ENCODE measurements at regions not wholly inside any gene's neighbourhood (a gene's known extent, or its start where the extent isn't known, plus 50 kb on each side); places are given as distances from the start of the nearest gene placed in this dataset.

DNA sequence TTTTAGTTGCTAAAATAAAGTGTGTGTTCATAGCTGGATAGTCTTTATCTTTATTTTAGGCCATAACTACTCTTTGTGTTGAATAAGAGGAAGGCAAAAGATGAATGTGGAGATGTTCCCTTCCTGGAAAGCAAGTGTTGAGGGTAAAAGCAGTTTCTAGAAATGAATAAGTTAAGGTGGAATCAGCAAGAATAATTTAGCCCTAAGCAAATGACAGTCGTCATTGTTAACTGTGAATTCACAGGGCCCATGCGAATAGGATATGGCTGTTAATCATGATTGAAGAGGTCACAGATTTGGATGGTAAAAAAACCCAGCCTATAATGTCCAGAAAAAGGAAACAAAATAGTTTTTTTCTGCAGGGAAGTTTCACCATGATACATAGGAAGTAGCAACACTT is 167.8 kb upstream of the PPP3CA start:
- H3K27me3 ChIP-seq (ENCODE audit: insufficient read depth, low read depth, severe bottlenecking) = no peaks in the 10 kb centered on the region
- TF ChIP-seq CTCF (IDR thresholded peaks at IDR 0.05; ENCODE audit: low read depth, low read length) = no peak
- no peaks in the 10 kb centered on the region for H3K36me3 ChIP-seq
- H3K9me3 ChIP-seq (ENCODE audit: severe bottlenecking) = no peaks in the 10 kb centered on the region
- H3K27ac ChIP-seq = no peak overlapping the region
- no peak for DNase-seq
- H3K4me3 ChIP-seq (ENCODE audit: low read depth, low read length) = no peak overlapping the region

DNA sequence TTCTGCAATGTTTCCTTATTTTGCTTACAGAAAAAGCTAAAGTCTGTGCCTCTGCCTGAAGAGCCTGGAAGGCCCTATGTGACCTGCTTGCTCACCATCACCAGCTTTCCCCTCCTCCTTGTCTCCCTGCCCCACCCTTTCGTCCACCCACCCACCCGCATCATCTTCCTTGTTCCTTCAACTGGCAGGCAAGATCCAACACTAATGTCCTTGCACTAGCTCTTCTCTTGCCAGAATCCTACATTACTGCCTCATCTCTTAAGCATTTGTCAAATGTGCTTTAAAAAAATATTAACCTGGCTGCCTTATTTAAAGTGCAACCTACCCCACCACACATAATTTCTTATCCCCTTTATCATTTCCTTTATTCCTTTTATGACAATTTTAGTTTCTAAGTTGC is 165.1 kb upstream of the PPP3CA start:
- no peaks in the 10 kb centered on the region for H3K36me3 ChIP-seq
- DNase-seq = no peak
- TF ChIP-seq CTCF (IDR thresholded peaks at IDR 0.05; ENCODE audit: low read depth, low read length) = no peak
- H3K4me3 ChIP-seq (ENCODE audit: low read depth, low read length) = no peak overlapping the region
- no peaks in the 10 kb centered on the region for H3K27me3 ChIP-seq (ENCODE audit: insufficient read depth, low read depth, severe bottlenecking)
- no peak overlapping the region for H3K27ac ChIP-seq
- peaks cover 3% of the 10 kb centered on the region for H3K9me3 ChIP-seq (ENCODE audit: severe bottlenecking)

DNA sequence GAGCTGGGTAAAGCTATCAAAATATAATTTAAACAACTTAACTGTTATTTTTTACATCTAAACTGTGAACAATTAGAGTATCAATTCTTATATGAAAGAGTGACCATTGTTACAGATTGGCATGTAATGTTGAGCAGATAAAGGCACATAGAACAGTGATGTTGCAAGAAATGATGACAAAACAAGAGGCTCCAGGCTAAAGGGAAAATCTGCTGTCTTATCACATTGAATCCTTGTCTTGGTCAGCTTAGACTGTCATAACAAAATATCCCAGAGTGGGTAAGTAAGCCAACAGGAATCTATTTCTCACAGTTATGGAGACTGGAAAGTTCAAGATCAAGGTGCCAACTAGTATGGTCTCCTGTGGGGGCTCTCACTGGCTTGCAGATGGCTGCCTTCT is 154.1 kb upstream of the PPP3CA start:
- H3K27ac ChIP-seq = no peak overlapping the region
- no peaks in the 10 kb centered on the region for H3K9me3 ChIP-seq (ENCODE audit: severe bottlenecking)
- no peak for DNase-seq
- no peak overlapping the region for H3K4me3 ChIP-seq (ENCODE audit: low read depth, low read length)
- no peak for TF ChIP-seq CTCF (IDR thresholded peaks at IDR 0.05; ENCODE audit: low read depth, low read length)
- no peaks in the 10 kb centered on the region for H3K36me3 ChIP-seq
- no peaks in the 10 kb centered on the region for H3K27me3 ChIP-seq (ENCODE audit: insufficient read depth, low read depth, severe bottlenecking)

DNA sequence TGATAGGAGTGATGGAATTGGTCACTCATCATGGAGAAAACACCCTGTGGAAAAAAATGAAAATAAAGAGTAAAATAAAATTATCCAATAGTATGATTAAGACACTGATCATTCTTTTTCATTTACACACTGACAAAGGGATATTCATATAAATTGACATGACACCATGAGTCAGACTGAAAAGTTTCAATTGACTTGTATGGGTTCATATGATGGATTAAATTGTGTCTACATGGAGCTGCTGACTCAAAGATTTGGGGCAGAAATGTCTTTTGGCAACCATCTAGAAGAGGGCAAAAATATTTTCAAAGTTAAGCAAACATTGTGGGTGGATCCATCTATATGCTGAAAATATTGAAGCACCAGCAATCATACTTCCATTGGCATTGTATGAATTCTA is 153.4 kb upstream of the PPP3CA start:
- no peaks in the 10 kb centered on the region for H3K27me3 ChIP-seq (ENCODE audit: insufficient read depth, low read depth, severe bottlenecking)
- no peaks in the 10 kb centered on the region for H3K36me3 ChIP-seq
- TF ChIP-seq CTCF (IDR thresholded peaks at IDR 0.05; ENCODE audit: low read depth, low read length) = no peak
- no peaks in the 10 kb centered on the region for H3K9me3 ChIP-seq (ENCODE audit: severe bottlenecking)
- DNase-seq = no peak
- H3K4me3 ChIP-seq (ENCODE audit: low read depth, low read length) = no peak overlapping the region
- H3K27ac ChIP-seq = no peak overlapping the region

- peak; percentile 74 for DNase-seq
- Histone ChIP-seq H3K9me3 (ENCODE audit: severe bottlenecking) (no peaks in the 10 kb centered on the region), H3K27me3 (ENCODE audit: insufficient read depth, low read depth, severe bottlenecking) (no peaks in the 10 kb centered on the region), H3K27ac (no peak overlapping the region), H3K36me3 (no peaks in the 10 kb centered on the region), H3K4me3 (ENCODE audit: low read depth, low read length) (no peak overlapping the region)
- no peak for TF ChIP-seq CTCF (IDR thresholded peaks at IDR 0.05; ENCODE audit: low read depth, low read length)
These were observed 127.9 kb upstream of the PPP3CA start for GRCh38 chr4:101475246-101475645.

DNA sequence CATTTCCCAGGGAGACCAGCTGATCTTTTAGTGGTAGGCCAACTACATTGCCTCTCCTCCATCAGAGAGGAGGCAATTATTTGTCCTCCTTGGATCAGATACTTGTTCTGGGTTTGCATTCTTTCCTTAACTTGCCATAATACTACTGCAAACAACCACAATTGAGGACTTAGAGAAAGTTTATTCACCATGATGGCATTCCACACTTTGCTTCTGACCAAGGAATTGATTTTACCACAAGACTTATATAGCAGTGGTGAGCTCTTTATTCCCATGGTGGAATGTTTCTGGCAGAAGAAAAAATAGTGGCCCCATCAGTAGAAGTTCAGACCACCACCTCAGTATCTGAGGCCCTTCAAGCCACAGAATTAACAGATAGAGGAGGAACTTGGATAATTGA is 123.9 kb upstream of the PPP3CA start:
- H3K36me3 ChIP-seq = no peaks in the 10 kb centered on the region
- TF ChIP-seq CTCF (IDR thresholded peaks at IDR 0.05; ENCODE audit: low read depth, low read length) = no peak
- DNase-seq = no peak
- H3K27me3 ChIP-seq (ENCODE audit: insufficient read depth, low read depth, severe bottlenecking) = no peaks in the 10 kb centered on the region
- no peak overlapping the region for H3K27ac ChIP-seq
- no peaks in the 10 kb centered on the region for H3K9me3 ChIP-seq (ENCODE audit: severe bottlenecking)
- no peak overlapping the region for H3K4me3 ChIP-seq (ENCODE audit: low read depth, low read length)
